CMK (cell line): ENCODE measurements at regions not wholly inside any gene's neighbourhood (a gene's known extent, or its start where the extent isn't known, plus 50 kb on each side); places are given as distances from the start of the nearest gene placed in this dataset.

Experiments
- DNase-seq: peaks from one replicate; pipeline ENCODE4 v3.0.0-alpha.2; 2010; ENCODE audit warnings: low read depth

DNA sequence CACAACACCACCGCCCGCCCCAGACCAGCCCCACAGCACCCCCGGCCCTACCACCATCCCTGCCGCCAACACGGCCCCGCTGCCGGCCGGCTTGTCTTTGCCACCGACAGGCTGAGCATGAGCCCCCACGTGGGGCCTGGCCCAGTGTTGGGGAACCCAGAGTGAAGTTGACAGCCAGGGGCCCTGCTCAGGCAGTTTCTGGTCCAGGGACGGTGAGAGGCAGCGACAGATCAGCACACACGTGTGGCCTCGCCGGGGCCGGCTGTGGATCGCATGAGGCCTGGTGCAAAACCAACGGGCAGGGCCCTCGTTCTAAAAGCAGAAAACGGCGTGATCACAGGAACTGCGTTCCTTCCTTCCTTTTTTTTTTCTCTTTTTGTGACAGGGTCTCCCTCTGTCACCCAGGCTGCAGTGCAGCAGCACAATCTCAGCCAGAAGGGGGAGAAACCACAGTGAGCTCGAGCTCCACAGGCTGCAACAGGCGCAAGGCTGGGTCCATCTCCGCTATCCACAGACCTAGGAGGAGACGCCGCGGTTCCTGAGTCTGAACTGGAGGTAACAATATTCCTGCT is 50.5 kb upstream of the FBRSL1 start:
- DNase-seq = peak; percentile 42

DNA sequence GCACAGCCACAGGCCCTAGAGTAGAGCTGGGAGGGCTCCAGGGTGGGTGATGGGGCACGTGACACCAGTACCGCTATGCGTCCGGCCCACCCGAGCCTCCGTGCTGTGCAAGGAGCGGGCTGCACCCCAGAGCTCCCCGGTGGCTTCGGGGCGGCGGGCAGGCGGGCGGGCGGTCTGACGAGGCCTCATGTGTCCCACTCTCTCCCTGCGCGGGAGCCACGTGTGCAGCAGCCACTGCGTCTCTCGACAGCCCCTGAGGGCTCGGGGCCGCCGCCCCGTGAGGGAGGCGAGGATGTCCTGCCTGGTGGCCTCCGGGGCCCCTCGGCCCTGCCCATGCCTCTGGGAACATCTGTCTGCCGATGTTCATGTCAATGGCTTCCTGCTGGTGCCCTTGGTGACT is 51.2 kb upstream of the FBRSL1 start:
- DNase-seq = no peak

DNA sequence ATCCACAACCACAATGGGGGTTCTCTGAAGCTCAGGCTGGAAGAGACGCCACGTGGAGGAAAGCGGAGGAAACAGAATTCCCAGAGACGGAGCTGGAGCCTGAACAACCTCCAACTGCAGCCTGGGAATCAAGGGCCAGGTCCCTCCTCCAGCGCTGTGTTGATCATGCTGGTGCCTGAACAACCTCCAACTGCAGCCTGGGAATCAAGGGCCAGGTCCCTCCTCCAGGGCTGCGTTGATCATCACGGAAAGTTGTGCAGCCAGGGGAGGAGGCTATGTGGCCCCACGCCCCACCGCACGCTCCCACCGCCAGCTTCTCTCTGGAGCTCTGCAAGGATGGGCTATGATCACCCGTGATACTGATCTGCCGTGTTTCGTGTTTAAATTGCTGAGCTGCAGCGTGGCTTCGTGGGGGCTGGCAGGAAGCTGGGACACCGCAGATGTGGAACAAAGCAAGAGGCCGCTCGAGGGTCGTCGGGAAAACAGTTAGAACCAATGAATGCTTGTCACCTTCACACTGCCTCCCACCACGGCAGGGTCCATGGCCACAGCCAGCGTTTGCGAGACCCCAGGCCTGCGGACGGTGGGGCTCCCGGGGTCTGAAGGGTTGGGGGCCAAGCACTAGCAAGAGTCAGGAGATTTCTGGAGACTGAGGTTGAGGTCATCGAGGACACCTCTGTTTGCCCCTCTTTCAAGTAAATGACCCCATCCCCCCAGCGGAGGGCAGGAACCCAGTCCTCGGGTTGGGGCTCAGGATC is 51.8 kb upstream of the FBRSL1 start:
- no peak for DNase-seq

DNA sequence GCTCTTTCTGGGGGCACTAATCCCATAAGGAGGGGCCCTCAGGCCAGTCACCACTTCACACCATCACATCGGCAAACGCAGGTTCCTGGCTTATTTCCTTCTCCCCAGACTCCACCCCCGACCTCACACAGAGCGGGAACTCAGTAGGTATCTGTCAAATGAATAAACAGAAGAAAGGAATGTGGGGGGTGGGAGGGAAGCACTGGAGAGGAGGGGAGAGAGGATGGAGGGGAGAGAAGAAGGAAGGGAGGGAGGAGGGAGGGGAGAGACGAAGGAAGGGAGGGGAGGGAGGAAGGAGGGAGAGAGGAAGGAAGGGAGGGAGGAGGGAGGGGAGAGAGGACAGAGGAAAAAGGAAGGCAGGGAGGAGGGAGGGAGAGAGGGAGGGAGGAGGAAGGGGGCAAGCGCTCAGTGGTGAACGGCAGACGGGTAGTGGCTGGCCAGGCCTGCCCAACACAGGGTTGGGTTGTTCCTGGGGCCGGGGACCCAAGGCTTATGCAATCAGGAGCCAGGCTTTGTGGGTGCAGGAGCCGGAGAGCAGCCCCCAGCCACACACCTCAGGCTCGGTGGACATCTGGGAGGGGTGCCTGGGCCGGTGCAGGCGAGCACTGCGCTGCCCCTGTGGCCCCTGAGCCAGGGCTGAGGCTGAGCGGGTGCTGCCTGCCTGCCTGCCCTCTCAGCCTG is 52.6 kb upstream of the FBRSL1 start:
- peak; percentile 83 for DNase-seq

DNA sequence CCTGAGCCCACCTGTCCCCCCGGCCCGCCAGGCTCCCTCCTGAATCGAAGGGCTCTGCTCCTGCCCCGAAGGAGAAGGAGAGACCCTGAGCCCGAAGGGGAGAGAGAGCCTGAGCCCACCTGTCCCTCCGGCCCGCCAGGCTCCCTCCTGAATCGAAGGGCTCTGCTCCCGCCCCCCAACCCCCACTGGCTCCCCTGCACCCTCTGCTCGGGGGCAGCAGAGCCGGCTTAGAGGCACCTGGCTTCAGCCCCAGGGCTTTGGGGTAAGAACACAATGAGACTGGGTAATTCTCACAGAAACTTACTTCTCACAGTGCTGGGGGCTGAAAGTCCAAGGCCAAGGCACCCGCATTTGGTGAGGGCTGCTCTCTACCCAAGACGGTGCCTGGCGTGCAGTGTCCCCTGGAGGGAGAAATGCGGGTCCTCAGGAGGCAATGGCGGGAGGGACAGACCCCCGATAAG is 53.1 kb upstream of the FBRSL1 start:
- no peak for DNase-seq

DNA sequence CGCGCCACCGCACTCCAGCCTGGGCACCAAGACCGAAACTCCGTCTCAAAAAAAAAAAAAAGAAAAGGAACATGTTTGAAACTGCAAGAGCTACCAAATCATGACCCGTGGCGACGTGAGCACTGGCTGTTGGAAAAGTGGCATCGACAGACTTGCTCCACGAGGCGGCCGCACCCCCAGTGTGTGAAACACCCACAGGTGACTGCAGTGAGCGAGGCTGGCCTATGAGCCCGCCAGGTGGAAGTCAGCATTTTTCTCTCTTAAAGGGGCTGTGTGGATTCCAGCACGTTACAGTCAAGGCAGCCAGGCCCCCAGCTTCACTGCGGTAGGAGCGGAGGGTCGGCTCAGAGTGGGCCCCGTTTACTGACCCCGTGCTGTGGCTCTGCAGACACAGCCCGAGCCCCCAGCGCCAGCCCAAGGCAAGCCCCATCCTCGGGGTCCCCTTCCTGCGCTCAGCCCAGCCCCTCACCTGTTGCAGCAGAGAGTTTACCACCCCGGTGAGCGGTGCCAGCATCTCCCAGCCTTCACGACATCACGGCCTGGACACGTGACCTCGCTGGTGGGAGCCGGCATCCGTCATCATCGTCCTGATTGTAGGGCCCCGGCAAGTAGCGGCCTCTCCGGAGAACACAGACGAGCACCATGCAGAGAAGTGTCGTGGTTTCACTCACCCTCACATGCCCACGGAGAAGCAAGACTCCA is 54.3 kb upstream of the FBRSL1 start:
- no peak for DNase-seq

DNA sequence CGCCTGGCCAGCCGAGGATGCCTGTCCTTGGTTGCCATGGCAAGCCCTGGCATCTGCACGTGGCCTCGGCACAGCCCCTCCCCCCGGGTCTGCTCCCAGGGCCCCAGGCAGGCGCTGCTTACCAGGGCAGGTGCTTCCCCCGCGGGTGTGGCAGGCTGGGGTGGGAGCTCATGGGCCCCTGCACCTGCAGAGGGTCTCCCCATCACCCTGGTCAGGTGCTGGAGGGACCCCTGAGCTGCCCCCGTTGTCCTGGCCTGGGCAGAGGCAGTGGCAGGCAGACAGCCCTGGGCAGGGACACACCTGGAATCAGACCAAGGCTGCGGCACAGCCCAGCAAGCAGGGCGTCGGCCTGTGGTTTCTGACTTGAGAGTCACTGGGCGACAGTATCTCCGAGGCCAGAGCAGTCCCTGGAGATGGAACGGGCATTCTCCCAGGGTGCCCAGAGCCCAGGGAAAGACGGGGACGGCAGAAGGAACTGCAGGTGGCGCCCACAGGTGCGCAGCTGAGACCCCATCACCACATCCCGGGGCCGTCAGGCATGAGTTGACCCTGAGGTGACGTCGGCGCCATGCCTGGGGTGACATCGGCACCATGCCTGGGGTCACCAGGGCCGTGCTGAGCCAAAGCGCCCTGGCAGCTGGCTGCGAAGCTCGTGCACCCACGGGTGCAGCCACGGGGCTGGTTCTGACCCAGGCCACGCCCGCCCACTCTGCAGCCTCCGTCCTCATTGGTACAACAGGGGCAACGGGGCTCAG is 56.1 kb upstream of the FBRSL1 start:
- DNase-seq = no peak

DNA sequence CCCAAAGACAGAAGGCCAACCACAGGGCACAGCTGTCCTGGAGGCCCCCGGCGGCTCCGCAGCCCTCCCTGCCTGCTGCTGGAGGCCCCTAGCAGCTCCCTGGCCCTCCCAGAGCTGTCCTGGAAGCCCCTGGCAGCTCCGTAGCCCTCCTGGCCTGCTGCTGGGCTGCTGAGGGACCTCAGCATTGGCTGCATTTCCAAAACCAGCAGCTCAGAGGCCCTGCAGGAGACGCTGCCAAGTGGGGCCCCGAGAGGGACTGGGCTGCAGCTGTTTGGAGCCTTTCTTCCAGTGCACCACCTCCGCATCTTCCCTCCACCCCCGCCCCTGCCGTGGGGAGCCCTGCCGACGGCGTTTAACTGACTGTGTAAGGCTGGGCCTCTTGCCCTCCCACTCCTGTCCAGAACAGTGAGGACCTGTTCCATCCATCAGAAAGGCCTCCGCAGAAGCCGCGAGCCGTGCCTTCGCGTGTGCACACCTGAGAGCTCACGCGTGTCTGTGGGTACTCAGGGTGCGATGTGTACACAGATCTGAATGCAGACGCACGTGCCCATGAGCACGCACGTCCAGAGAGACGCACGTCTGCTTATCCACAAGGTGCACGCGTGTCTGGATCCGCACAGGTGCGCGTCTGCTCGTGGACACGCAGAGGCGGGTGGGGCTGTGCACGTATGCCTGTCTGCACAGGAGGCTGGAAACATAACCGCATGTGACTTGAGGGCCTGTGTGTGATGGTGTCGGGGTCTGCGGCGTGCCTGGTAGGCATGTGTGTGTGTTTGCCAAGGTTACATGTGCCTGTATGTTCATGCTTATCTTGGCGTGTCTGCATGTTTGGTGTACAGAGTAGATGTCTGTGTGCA is 57.0 kb upstream of the FBRSL1 start:
- no peak for DNase-seq

DNA sequence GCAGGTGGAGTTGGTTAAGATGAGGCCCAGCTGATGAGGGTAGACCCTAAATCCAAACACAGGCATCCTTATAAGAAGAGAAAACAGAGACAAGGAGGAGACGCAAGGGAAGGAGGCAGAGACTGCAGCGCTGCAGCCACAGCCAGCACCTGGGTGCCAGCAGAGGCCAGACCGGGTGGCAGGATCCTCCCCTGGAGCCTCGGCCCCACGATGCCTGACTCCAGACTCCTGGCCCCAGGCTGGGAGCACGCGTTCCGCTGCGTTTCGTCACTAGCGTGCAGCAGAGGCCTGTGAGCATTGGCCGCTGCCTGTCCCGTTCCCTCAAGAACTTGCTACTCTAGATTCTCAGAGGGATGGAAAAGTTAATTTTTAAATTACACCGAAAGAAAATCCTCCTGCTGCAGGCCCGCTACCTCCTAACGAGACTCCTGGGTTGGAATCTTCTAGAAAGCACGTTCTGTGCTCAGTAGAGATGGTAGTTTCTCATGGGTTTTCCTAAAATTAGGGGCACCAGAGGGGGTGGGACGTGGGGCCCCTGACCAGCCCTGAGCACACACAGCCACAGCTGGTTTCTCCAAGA is 57.7 kb upstream of the FBRSL1 start:
- no peak for DNase-seq

DNA sequence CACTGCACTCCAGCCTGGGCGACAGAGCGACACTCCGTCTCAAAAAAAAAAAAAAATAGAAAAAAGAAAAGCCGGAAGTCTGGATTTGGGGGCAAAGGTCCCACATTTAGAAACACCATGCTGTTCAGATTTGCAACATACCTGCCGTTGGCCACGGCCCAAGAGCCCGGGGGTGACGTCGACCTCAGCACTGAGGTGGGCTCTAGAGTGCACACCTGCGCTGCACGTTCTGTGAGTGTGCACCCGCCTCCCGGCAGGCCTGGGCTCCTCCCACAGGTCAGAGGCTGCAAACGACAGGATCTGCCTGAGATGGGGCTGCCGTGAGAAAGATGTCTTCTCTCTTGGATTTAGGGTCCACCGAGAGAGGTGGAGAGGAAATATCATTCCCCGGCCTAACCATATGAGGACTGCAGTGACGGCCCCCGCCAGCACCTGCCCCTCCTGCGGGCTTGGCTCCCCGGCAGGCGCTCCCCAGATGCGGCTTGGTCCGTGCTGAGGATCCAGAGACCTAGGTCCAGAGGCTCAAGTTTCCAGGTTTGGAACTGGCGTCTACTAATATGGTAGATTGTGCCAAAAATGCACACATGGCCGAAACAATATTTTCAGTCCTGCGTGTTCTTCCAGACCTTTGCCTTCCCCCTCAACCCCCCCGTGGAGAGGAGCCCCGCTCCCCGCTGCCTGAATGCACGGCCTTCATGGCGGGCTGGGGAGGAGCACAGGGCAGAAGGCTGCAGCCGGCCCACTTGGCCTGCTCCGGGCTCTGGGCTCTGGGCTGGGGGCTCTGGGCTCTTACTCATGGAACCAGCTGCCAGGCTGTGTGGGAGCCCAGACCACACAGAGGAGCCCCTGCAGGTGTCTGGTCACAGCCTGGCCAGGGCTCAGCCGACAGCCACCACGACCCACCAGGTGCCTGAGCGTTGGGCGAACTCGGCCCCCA is 58.8 kb upstream of the FBRSL1 start:
- no peak for DNase-seq

DNA sequence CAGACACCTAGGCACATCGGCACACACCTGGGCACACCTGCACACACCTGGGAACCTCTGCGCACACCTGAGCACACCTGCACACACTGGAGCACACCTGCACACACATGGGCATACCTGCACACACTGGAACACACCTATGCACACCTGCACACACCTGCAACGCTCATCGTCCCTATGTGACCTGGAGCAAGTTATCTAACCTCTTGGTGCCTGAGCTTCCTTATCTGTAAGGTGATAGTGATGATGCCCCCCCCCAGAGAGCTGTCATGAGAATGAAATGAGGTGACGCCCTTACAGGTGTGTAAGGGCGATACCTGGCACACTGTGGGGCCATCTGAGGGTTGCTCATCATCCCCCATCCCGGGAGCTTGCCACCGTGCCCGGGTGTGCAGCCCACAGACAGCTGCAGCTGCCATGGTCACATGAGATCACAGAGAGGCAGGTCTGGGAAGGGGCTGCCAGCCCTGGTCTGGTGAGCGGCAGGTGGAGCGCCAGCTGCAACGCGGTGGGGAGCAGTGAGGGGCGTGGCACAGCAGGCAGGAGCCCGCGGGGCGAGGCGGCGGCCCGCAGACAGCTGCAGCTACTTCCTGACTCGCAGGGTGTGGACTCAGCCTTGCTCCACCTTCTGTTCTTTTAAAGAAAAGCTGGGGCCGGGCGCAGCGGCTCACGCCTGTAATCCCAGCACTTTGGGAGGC is 59.9 kb upstream of the FBRSL1 start:
- DNase-seq = peak; percentile 70

DNA sequence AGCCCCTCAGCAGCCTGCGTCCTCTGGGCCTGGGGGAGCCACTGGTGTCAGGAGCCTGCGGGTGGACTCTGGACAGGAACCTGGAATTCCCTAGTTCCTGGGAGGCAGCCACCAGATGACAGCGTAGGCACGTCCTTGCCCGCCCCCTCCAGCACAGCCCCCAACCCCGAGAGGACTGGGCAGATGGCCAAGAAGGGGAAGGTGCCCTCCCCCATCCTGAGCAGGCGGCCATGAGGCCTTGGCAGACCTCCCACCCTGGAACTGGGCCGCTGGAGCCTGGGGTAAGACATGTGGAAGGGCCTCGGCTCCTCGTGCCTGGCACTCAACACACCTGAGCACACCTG is 60.4 kb upstream of the FBRSL1 start:
- DNase-seq = peak; percentile 59

DNA sequence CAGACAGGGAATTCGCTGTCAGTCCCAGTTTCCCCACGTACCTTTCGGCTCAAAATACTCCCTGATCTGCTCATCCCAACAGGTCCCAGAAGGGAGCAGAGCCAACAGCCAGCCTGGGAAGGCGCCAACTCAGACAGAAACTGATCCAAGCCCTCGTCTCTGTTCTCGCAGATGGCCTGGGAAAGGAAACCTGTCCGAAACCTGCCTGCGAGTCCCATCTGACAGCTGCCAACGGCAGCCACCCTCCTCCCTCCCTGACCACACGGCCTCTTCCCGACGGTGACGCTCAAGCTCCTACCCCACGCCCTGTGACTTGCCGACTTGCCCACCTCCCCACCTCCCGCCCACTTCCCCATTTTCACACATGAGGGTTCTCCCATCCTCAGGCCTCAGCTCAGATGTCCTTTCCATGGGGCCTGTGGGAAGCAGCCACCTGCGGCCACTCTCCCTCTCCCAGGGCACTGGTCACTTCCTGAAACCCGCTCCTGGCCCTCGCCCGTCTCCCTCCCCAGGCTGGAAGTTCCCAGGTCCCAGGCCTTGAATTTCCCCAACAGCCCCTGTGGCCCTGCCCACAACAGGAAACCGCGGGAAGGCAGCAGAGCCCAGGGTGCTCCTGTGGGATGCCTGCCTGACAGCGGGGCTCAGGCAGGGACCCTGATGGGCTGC is 60.9 kb upstream of the FBRSL1 start:
- DNase-seq = peak; percentile 69

DNA sequence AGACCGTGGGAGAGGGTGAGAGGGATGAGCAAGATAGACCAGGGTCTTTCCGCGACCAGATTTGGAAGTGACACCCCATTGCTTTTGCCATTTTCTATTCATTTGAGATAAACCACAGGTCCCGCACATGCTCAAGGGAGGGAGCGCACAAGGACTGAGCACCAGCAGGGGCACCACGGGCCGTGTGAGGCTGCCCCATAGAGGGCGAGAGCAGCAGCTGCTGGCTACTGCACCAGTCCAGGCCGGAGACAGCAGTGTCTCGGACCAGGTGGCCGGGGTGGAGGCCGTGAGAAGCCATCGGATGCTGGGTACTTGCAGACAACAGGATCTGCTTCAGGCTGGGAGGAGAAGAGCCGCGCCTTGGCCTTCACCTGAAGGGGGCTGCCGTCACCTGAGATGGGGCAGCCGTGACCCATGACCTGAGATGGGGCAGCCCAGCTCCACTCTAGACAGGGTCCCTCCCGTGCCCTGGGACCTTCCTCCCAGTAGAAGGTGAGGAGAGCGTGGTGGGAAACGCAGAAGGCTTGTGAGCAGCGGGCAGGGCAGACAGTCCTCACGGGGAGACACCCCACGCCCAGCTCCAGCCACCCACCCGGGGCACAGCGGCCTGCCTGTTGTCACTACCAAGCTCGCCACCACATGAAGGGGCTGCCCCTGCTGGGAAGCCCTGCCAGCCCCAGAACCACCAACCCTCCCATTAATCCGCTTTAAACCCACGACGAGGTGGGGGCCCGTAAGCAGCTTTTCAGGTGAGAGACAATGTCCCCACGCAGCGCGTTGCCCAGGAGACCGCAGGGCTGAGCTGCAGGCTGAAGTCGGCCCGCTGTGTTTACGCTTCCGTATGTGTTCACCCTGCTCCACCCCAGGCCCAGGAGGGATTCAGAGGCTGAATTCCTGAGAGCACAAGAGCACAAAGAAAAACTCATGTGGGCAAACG is 61.7 kb upstream of the FBRSL1 start:
- no peak for DNase-seq

DNA sequence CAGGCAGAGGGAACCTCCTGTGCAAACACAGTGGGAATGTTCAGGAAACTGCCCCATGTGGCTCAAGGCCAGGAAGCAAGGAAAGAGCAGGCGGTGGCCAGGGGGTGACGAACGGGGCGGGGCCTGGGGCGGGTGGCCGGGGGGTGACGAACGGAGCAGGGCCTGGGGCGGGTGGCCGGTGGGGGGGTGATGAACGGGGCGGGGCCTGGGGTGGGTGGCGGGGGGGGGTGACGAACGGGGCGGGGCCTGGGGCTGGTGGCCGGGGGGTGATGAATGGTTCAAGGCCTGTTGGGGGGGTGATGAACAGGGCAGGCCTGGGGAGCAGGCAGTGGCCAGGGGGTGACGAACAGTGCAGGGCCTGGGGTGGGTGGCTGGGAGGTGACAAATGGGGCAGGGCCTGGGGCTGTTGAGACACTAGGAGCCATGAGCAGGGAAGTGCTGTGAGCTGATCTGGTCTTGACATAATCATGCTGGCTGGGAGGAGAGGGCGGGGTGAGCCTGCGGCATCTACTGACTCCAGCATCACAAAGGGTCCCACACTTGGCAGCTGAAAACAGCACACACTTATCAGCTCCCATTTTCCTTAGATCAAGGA is 62.7 kb upstream of the FBRSL1 start:
- no peak for DNase-seq

DNA sequence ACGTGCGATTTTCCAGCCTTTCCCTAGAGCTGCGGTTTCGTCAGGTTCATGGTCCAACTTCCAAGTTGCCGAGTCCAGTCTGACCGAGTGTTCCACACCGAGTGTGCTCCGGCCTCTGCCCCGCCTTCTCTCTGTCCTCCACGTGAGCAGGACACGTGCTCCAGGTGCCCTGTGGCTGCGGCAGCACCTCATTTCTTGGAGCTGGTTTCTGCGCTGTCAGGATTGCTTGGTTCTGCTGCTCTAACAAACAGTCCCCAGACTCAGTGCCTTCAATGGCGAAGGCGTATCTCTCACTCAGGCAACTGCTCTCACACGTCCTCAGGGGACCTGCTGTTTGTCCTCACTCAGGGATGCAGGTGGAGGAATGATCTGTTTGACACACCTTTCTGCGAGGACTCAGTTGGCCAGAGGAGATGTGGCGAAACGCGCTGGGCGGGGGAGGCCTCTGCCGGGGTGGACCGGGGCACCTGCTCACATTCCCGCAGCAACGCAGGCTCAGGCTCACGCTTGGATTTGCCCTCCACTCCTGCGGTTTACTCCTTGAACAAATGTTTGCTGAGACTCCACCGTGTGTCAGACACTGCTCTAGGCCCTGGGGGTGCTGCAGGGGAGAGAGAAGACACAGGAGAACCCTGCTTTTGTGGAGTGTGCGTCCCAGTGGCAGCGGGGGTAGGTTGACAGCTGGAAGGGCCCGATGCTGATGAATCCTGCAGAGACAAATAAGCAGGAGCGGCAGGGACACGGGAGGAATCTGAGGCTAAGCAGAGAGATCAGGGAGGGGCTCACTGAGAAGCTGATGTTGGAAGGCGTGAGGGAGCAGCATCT is 63.4 kb upstream of the FBRSL1 start:
- DNase-seq = no peak
